PC-3 (cell line): ENCODE measurements at regions not wholly inside any gene's neighbourhood (a gene's known extent, or its start where the extent isn't known, plus 50 kb on each side); places are given as distances from the start of the nearest gene placed in this dataset.

Source experiments
- ATAC-seq: fragments of 200-7000 bp; cut with Tn5 transposase; 2 replicates; pipeline ENCODE4 v1.9.1; 2020; ENCODE audit warnings: mild to moderate bottlenecking, moderate library complexity
- BruUV-seq: library from RNA; stranded (reverse); fragments of 400-500 nt; replicated peaks from 2 replicates; lab custom pipeline; 2021; lab: Mats Ljungman, UMichigan
- CTCF ChIA-PET: fragments of 300-600 bp; sonication (Branson Sonifier 250); formaldehyde crosslinking; loops from one replicate; lab custom pipeline; 2022; ENCODE audit warnings: antibody characterized with exemption; lab: Charles Lee
- POLR2A ChIA-PET: fragments of 300-600 bp; sonication (Branson Sonifier 250); formaldehyde crosslinking; loops from one replicate; lab custom pipeline; 2022; ENCODE audit warnings: antibody characterized with exemption; ENCODE audit not compliant: unreplicated experiment; lab: Charles Lee
- DNase-seq: peaks from one replicate; pipeline ENCODE4 v3.0.0-alpha.2; 2015
- H2AFZ ChIP-seq: fragments of 300-600 bp; sonication (generic); 2 replicates; pipeline ENCODE4 v1.6.0; 2016; ENCODE audit warnings: antibody characterized with exemption, low read length
- H3F3A ChIP-seq: fragments of 300-600 bp; sonication (generic); one replicate; pipeline ENCODE4 v1.6.0; 2017; ENCODE audit warnings: antibody characterized with exemption, low read length, control low read depth, mild to moderate bottlenecking; ENCODE audit not compliant: unreplicated experiment
- H3K27ac ChIP-seq: fragments of 300-600 bp; sonication (generic); 2 replicates; pipeline ENCODE4 v1.5.1; 2016; ENCODE audit warnings: mild to moderate bottlenecking, low read length
- H3K27me3 ChIP-seq: fragments of 300-600 bp; sonication (generic); 2 replicates; pipeline ENCODE4 v1.6.1; 2016; ENCODE audit warnings: low read length, mixed read lengths
- H3K36me3 ChIP-seq: fragments of 300-600 bp; sonication (generic); 2 replicates; pipeline ENCODE4 v1.6.1; 2016; ENCODE audit warnings: low read depth, mixed run types, low read length, mixed read lengths
- H3K4me1 ChIP-seq: fragments of 300-600 bp; sonication (generic); 2 replicates; pipeline ENCODE4 v1.5.1; 2016; ENCODE audit warnings: low read length; ENCODE audit not compliant: insufficient read depth
- H3K4me2 ChIP-seq: fragments of 300-600 bp; sonication (generic); 2 replicates; pipeline ENCODE4 v1.6.0; 2016; ENCODE audit warnings: low read length
- H3K4me3 ChIP-seq: fragments of 300-600 bp; sonication (generic); 2 replicates; pipeline ENCODE4 v1.5.1; 2016; ENCODE audit warnings: mild to moderate bottlenecking, low read length, mixed read lengths
- H3K79me2 ChIP-seq: fragments of 300-600 bp; sonication (generic); 2 replicates; pipeline ENCODE4 v1.6.1; 2017; ENCODE audit warnings: low read length, mixed read lengths
- H3K9ac ChIP-seq: fragments of 300-600 bp; sonication (generic); 2 replicates; pipeline ENCODE4 v1.6.0; 2016; ENCODE audit warnings: mild to moderate bottlenecking, low read length
- H3K9me2 ChIP-seq: fragments of 300-600 bp; sonication (generic); replicated peaks from 2 replicates; pipeline ENCODE4 v1.6.1; 2016; ENCODE audit warnings: mixed run types, low read length, mixed read lengths
- H3K9me3 ChIP-seq: fragments of 300-600 bp; sonication (generic); 2 replicates; pipeline ENCODE4 v1.6.1; 2016; ENCODE audit warnings: low read length, mixed read lengths
- H4K20me1 ChIP-seq: fragments of 300-600 bp; sonication (generic); 2 replicates; pipeline ENCODE4 v1.6.1; 2016; ENCODE audit warnings: low read length, mixed read lengths
- CTCF ChIP-seq: fragments of 300-600 bp; sonication (generic); conservative IDR thresholded peaks from 2 replicates; pipeline ENCODE4 v1.5.1; 2017; ENCODE audit warnings: antibody characterized with exemption, low read depth, mild to moderate bottlenecking, low read length
- EZH2 ChIP-seq: fragments of 300-600 bp; sonication (generic); IDR thresholded peaks from one replicate; pipeline ENCODE4 v1.6.1; 2017; ENCODE audit warnings: antibody characterized with exemption, mild to moderate bottlenecking, low read length; ENCODE audit not compliant: unreplicated experiment
- EZH2phosphoT487 ChIP-seq: fragments of 300-600 bp; sonication (generic); IDR thresholded peaks from 2 replicates; pipeline ENCODE4 v1.6.1; 2018; ENCODE audit warnings: mild to moderate bottlenecking, antibody characterized with exemption, low read length, borderline replicate concordance
- intact Hi-C: fragments of 100-400 bp; cut with micrococcal nuclease; formaldehyde crosslinking; loops from 2 replicates; pipeline ENCODE4 v1.9.0; 2023

GRCh38 chr5:4258170-4258569 is 662.5 kb downstream of the IRX1 start:
- Histone ChIP-seq H3K36me3 (no peaks in the 10 kb centered on the region), H3K27ac (no peak overlapping the region), H4K20me1 (no peaks in the 10 kb centered on the region), H3K9ac (no peak overlapping the region), H3K4me2 (no peak overlapping the region), H2AFZ (no peak overlapping the region), H3F3A (no peaks in the 10 kb centered on the region), H3K4me3 (no peak overlapping the region), H3K4me1 (no peaks in the 10 kb centered on the region), H3K9me2 (no peaks in the 10 kb centered on the region), H3K9me3 (0 out of 2 replicates have a peak, but pooled peaks cover 8% of the 10 kb centered on the region), H3K27me3 (no peaks in the 10 kb centered on the region), H3K79me2 (no peaks in the 10 kb centered on the region)
- BruUV-seq, result no TSS peak
- POLR2A ChIA-PET, result no interaction called here
- intact Hi-C loops, result no loop called here
- TF ChIP-seq EZH2 (no peak), EZH2phosphoT487 (no peak)
- CTCF ChIA-PET, result no interaction called here
- ATAC-seq, result no peak
- DNase-seq, result no peak

GRCh38 chr5:4271193-4271592 is 675.6 kb downstream of the IRX1 start:
- POLR2A ChIA-PET, result no interaction called here
- no peak overlapping the region for H2AFZ ChIP-seq
- no peaks in the 10 kb centered on the region for H3K36me3 ChIP-seq
- CTCF ChIA-PET, result no interaction called here
- no peak overlapping the region for H3K9ac ChIP-seq
- no peak overlapping the region for H3K27ac ChIP-seq
- TF ChIP-seq CTCF, result no peak
- intact Hi-C loops, result no loop called here
- H3K27me3 ChIP-seq, result no peaks in the 10 kb centered on the region
- H3K9me2 ChIP-seq, result no peaks in the 10 kb centered on the region
- H3K79me2 ChIP-seq, result no peaks in the 10 kb centered on the region
- no peak for DNase-seq
- BruUV-seq, result no TSS peak
- H3K4me3 ChIP-seq, result no peak overlapping the region
- H3F3A ChIP-seq, result no peaks in the 10 kb centered on the region
- H4K20me1 ChIP-seq, result no peaks in the 10 kb centered on the region
- H3K4me1 ChIP-seq, result no peaks in the 10 kb centered on the region
- ATAC-seq, result no peak
- peaks cover 28% of the 10 kb centered on the region; the same call in 1 of the 2 replicates for H3K9me3 ChIP-seq
- no peak overlapping the region for H3K4me2 ChIP-seq

- BruUV-seq, result no TSS peak
- H3K9me2 ChIP-seq, result no peaks in the 10 kb centered on the region
- H3K4me1 ChIP-seq, result no peaks in the 10 kb centered on the region
- no peak overlapping the region for H3K4me2 ChIP-seq
- CTCF ChIA-PET, result no interaction called here
- peaks cover 20% of the 10 kb centered on the region; the same call in 1 of the 2 replicates for H3K9me3 ChIP-seq
- H3K4me3 ChIP-seq, result no peak overlapping the region
- H3K79me2 ChIP-seq, result no peaks in the 10 kb centered on the region
- no peaks in the 10 kb centered on the region for H3K36me3 ChIP-seq
- intact Hi-C loops, result no loop called here
- H3K27ac ChIP-seq, result no peak overlapping the region
- ATAC-seq, result no peak
- no peaks in the 10 kb centered on the region for H4K20me1 ChIP-seq
- DNase-seq, result no peak
- POLR2A ChIA-PET, result no interaction called here
- H3K9ac ChIP-seq, result no peak overlapping the region
- H3K27me3 ChIP-seq, result no peaks in the 10 kb centered on the region
- no peak for TF ChIP-seq CTCF
- TF ChIP-seq EZH2phosphoT487, result no peak
- no peak for TF ChIP-seq EZH2
- H2AFZ ChIP-seq, result no peak overlapping the region
- no peaks in the 10 kb centered on the region for H3F3A ChIP-seq
Measured at GRCh38 chr5:4275232-4275631, 679.6 kb downstream of the IRX1 start.
